ENCODE measurements at regions not wholly inside any gene's neighbourhood (a gene's known extent, or its start where the extent isn't known, plus 50 kb on each side); places are given as distances from the start of the nearest gene placed in this dataset.

DNA sequence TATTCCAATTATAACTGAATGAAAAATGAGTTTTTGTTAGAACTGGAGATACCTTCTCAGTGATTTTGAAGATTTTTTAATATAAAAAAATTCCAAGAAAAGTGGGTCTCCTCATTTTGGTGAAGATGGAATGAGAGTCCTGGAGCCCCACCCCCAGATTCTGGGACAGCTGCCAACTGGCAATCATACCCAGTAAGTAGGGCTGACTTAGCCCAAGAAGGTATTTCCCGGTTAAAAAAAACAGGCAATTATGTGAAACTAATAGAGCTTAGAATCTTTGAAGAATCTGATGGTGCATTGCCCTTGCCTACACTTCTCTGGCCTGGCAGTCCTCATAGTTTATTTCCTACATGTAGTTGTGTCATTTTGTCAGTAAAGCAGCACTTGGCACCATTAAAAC, 52.8 kb upstream of the VWDE start:
- no peak overlapping the region for H3K4me3 ChIP-seq (ENCODE audit: insufficient read length, low read depth)
- H3K36me3 ChIP-seq (ENCODE audit: insufficient read depth, insufficient read length, low read length) = no peaks in the 10 kb centered on the region
- no peaks in the 10 kb centered on the region for H3K4me1 ChIP-seq (ENCODE audit: insufficient read depth, insufficient read length)
- DNase-seq (ENCODE audit: low read depth, low spot score) = no peak
- H3K27me3 ChIP-seq (ENCODE audit: insufficient read depth, insufficient read length) = no peaks in the 10 kb centered on the region
- no peaks in the 10 kb centered on the region; the same call in 1 of the 2 replicates for H3K9me3 ChIP-seq (ENCODE audit: insufficient read depth, low read length)
- TF ChIP-seq SUZ12 (IDR thresholded peaks at IDR 0.05; ENCODE audit: extremely low read depth, insufficient read depth, insufficient read length) (no peak), YY1 (IDR thresholded peaks at IDR 0.05; ENCODE audit: insufficient read depth, insufficient read length) (no peak), ZNF274 (IDR thresholded peaks at IDR 0.05; ENCODE audit: low read depth, low read length) (no peak)
- no peak overlapping the region for H3K9ac ChIP-seq (ENCODE audit: insufficient read length, low read depth)

DNA sequence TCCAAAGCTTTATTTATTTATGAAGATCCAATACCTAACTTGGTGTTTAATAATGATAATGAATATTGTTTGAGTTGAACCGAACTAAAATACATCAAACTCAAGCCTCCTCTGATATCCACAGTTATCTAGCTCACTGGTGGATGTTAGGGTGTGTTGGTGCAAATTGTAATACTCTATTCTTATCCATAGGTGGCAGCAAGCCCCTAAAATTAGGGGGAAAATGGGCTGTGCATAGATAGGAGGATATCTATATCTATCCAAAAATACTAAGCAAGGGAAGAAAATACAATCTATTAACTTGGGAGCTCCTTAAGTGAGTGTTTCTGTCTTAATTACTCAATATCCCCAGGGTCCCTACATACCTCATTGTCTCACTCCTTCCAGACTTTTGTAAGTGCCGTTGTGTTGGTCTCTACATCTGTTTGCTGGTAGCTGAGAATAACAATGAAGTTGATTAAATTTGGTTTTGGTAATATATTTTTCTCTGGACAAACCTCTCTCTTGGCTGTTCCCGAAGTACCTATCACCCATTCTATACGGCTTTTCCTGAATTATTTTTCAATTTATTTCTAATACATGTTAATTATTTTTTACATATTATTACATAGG, 55.0 kb upstream of the VWDE start:
- Histone ChIP-seq H3K27me3 (ENCODE audit: insufficient read depth, insufficient read length) (no peaks in the 10 kb centered on the region), H3K9ac (ENCODE audit: insufficient read length, low read depth) (no peak overlapping the region), H3K9me3 (ENCODE audit: insufficient read depth, low read length) (no peaks in the 10 kb centered on the region), H3K36me3 (ENCODE audit: insufficient read depth, insufficient read length, low read length) (no peaks in the 10 kb centered on the region), H3K4me1 (ENCODE audit: insufficient read depth, insufficient read length) (no peaks in the 10 kb centered on the region), H3K4me3 (ENCODE audit: insufficient read length, low read depth) (no peak overlapping the region)
- TF ChIP-seq YY1 (IDR thresholded peaks at IDR 0.05; ENCODE audit: insufficient read depth, insufficient read length) = no peak
- TF ChIP-seq SUZ12 (IDR thresholded peaks at IDR 0.05; ENCODE audit: extremely low read depth, insufficient read depth, insufficient read length) = no peak
- no peak for TF ChIP-seq ZNF274 (IDR thresholded peaks at IDR 0.05; ENCODE audit: low read depth, low read length)
- DNase-seq (ENCODE audit: low read depth, low spot score) = no peak

DNA sequence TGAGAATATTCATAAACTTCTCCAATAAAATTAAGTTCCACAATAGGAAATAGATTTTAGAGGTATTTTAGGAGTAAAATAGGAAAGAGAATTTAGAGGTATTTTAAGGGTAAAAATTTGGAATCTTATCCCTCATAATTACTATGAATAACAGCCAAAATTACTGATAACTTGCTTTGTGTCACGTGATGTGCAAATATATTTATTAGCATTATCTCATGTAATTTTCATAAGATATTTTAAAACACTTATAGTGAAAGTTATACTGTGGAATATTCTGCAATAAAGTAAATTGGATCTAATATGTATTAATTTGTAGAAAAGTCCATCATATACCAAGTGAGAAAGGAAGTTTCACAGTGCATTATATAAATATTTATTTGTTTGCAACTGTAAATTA, 64.2 kb upstream of the VWDE start:
- TF ChIP-seq ZNF274 (IDR thresholded peaks at IDR 0.05; ENCODE audit: low read depth, low read length) (no peak), SUZ12 (IDR thresholded peaks at IDR 0.05; ENCODE audit: extremely low read depth, insufficient read depth, insufficient read length) (no peak), YY1 (IDR thresholded peaks at IDR 0.05; ENCODE audit: insufficient read depth, insufficient read length) (no peak)
- Histone ChIP-seq H3K9ac (ENCODE audit: insufficient read length, low read depth) (no peak overlapping the region), H3K36me3 (ENCODE audit: insufficient read depth, insufficient read length, low read length) (no peaks in the 10 kb centered on the region), H3K27me3 (ENCODE audit: insufficient read depth, insufficient read length) (no peaks in the 10 kb centered on the region), H3K4me1 (ENCODE audit: insufficient read depth, insufficient read length) (no peaks in the 10 kb centered on the region), H3K4me3 (ENCODE audit: insufficient read length, low read depth) (no peak overlapping the region), H3K9me3 (ENCODE audit: insufficient read depth, low read length) (no peaks in the 10 kb centered on the region)
- DNase-seq (ENCODE audit: low read depth, low spot score) = no peak

DNA sequence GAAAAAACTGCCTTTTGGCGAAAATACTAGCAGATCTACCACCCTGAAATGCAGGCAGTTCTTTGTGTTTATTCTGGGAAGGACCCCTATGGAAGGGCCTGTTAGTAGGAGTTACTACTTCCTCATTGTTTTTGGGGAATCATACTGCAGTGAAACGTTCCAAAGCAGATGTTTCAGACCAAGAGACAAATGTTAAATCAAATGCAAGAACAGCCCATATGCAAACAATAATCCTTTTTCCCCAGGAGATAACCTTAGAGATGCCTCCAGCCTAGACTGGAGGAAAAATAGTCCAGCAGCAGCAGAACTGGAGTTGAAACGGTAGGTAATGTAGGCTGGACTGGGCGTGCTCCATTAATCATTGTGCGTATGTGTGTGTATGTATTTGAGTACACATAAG, 65.9 kb upstream of the VWDE start:
- Histone ChIP-seq H3K9me3 (ENCODE audit: insufficient read depth, low read length) (no peaks in the 10 kb centered on the region), H3K36me3 (ENCODE audit: insufficient read depth, insufficient read length, low read length) (no peaks in the 10 kb centered on the region), H3K4me1 (ENCODE audit: insufficient read depth, insufficient read length) (no peaks in the 10 kb centered on the region), H3K27me3 (ENCODE audit: insufficient read depth, insufficient read length) (no peaks in the 10 kb centered on the region), H3K9ac (ENCODE audit: insufficient read length, low read depth) (no peak overlapping the region), H3K4me3 (ENCODE audit: insufficient read length, low read depth) (no peak overlapping the region)
- no peak for DNase-seq (ENCODE audit: low read depth, low spot score)
- TF ChIP-seq YY1 (IDR thresholded peaks at IDR 0.05; ENCODE audit: insufficient read depth, insufficient read length) = no peak
- no peak for TF ChIP-seq ZNF274 (IDR thresholded peaks at IDR 0.05; ENCODE audit: low read depth, low read length)
- TF ChIP-seq SUZ12 (IDR thresholded peaks at IDR 0.05; ENCODE audit: extremely low read depth, insufficient read depth, insufficient read length) = no peak

DNA sequence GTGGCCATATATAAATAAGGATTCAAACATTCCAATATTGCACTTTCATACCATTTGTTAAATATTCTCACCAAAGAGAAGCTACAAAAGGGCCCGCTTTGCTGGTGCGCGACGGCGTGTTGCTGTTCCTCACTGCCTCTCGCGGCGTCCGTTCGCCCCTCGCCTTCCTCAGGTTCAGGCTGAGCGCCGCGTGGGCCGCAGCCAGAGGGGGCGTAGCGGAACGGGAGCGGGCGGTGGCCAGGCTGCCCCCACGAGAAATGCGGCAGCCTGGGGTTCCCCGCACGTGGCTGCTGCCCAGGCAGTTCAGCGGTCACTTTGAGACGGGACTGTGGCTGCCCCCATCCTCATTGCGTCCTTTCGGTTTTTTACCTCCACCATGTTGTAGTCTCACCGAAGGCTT, 67.3 kb upstream of the VWDE start:
- Histone ChIP-seq H3K9me3 (ENCODE audit: insufficient read depth, low read length) (no peaks in the 10 kb centered on the region), H3K27me3 (ENCODE audit: insufficient read depth, insufficient read length) (no peaks in the 10 kb centered on the region), H3K4me3 (ENCODE audit: insufficient read length, low read depth) (no peak overlapping the region), H3K36me3 (ENCODE audit: insufficient read depth, insufficient read length, low read length) (no peaks in the 10 kb centered on the region), H3K9ac (ENCODE audit: insufficient read length, low read depth) (no peak overlapping the region), H3K4me1 (ENCODE audit: insufficient read depth, insufficient read length) (no peaks in the 10 kb centered on the region)
- TF ChIP-seq ZNF274 (IDR thresholded peaks at IDR 0.05; ENCODE audit: low read depth, low read length) (no peak), YY1 (IDR thresholded peaks at IDR 0.05; ENCODE audit: insufficient read depth, insufficient read length) (no peak), SUZ12 (IDR thresholded peaks at IDR 0.05; ENCODE audit: extremely low read depth, insufficient read depth, insufficient read length) (no peak)
- no peak for DNase-seq (ENCODE audit: low read depth, low spot score)

DNA sequence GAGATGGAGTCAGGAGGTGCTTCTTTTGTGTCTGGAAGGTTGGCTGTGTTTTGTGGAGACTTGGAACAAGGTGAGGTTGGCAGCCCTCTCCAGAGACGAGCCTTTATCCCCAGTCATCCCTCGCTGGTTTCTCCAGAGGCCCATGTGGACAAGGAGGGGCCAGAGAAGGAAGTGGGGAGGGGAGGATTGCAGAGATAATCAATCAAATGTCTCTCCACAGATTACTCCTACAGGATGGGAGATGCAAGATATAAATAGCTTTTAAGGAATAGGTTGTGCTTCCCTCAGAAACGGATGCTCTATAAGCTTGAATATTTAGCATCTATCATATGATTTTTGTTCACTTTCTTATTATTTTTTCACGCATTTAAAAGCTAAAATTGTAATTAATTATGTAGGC, 70.4 kb upstream of the VWDE start:
- TF ChIP-seq ZNF274 (IDR thresholded peaks at IDR 0.05; ENCODE audit: low read depth, low read length) (no peak), YY1 (IDR thresholded peaks at IDR 0.05; ENCODE audit: insufficient read depth, insufficient read length) (no peak)
- no peaks in the 10 kb centered on the region for H3K27me3 ChIP-seq (ENCODE audit: insufficient read depth, insufficient read length)
- H3K4me1 ChIP-seq (ENCODE audit: insufficient read depth, insufficient read length) = no peaks in the 10 kb centered on the region
- no peaks in the 10 kb centered on the region for H3K36me3 ChIP-seq (ENCODE audit: insufficient read depth, insufficient read length, low read length)
- no peaks in the 10 kb centered on the region for H3K9me3 ChIP-seq (ENCODE audit: insufficient read depth, low read length)
- no peak overlapping the region for H3K4me3 ChIP-seq (ENCODE audit: insufficient read length, low read depth)
- H3K9ac ChIP-seq (ENCODE audit: insufficient read length, low read depth) = no peak overlapping the region
- no peak for DNase-seq (ENCODE audit: low read depth, low spot score)

DNA sequence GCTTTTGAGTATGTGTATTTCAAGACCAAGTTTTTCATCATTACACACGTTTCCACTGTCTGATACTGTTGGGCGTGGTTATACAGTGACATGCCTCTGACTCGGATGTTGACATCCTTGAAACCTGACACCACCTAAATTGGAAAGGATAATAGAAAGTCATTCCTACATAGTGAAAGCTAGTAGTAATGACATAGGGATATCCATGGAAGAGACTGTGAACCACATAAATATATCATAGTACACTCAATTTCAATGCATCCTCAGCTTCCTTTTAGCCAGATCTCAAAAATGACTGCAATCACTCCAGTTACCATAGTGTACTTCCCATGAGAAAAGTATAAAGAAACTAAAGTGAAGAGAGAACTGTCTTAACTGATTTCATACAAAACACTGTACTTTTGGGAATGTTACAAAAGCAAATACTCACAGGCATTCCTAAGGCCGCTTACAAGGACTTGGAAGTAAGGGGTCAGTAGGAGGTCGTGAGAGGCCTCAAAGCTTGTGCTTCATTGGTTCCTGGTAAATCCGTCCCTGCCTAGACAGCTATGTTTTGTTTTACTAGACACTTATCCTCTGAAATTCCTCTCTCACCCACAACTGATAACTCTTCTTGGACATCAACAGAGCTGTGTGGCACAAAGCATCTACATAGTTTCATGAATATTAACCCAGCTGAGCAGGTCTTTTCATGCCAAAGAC, 71.8 kb upstream of the VWDE start:
- Histone ChIP-seq H3K36me3 (ENCODE audit: insufficient read depth, insufficient read length, low read length) (no peaks in the 10 kb centered on the region), H3K4me3 (ENCODE audit: insufficient read length, low read depth) (no peak overlapping the region), H3K4me1 (ENCODE audit: insufficient read depth, insufficient read length) (no peaks in the 10 kb centered on the region), H3K27me3 (ENCODE audit: insufficient read depth, insufficient read length) (no peaks in the 10 kb centered on the region), H3K9ac (ENCODE audit: insufficient read length, low read depth) (no peak overlapping the region), H3K9me3 (ENCODE audit: insufficient read depth, low read length) (no peaks in the 10 kb centered on the region)
- TF ChIP-seq ZNF274 (IDR thresholded peaks at IDR 0.05; ENCODE audit: low read depth, low read length) (no peak), YY1 (IDR thresholded peaks at IDR 0.05; ENCODE audit: insufficient read depth, insufficient read length) (no peak), SUZ12 (IDR thresholded peaks at IDR 0.05; ENCODE audit: extremely low read depth, insufficient read depth, insufficient read length) (no peak)
- no peak for DNase-seq (ENCODE audit: low read depth, low spot score)
